Ishikawa (cell line): ENCODE measurements at regions not wholly inside any gene's neighbourhood (a gene's known extent, or its start where the extent isn't known, plus 50 kb on each side); places are given as distances from the start of the nearest gene placed in this dataset.

Source experiments
- CEBPB ChIP-seq: IDR thresholded peaks from 2 replicates; pipeline ENCODE4 v1.6.1; 2012
- CREB1 ChIP-seq: IDR thresholded peaks from 2 replicates; pipeline ENCODE4 v1.6.1; 2012; ENCODE audit warnings: low read depth
- EGR1 ChIP-seq: IDR thresholded peaks from 2 replicates; pipeline ENCODE4 v1.6.1; 2012
- EP300 ChIP-seq: IDR thresholded peaks from 2 replicates; pipeline ENCODE4 v1.6.1; 2012; ENCODE audit warnings: borderline replicate concordance
- FOXM1 ChIP-seq: IDR thresholded peaks from 2 replicates; pipeline ENCODE4 v1.6.1; 2012; ENCODE audit warnings: low read depth, borderline replicate concordance
- MAX ChIP-seq: IDR thresholded peaks from 2 replicates; pipeline ENCODE4 v1.6.1; 2012
- NFIC ChIP-seq: IDR thresholded peaks from 2 replicates; pipeline ENCODE4 v1.6.1; 2012
- RAD21 ChIP-seq: IDR thresholded peaks from 2 replicates; pipeline ENCODE4 v1.6.1; 2012; ENCODE audit warnings: low read depth
- REST ChIP-seq: IDR thresholded peaks from 2 replicates; pipeline ENCODE4 v1.6.1; 2012; ENCODE audit warnings: low read depth, mild to moderate bottlenecking
- TAF1 ChIP-seq: IDR thresholded peaks from 2 replicates; pipeline ENCODE4 v1.6.1; 2012; ENCODE audit warnings: low read depth, mild to moderate bottlenecking
- TCF12 ChIP-seq: IDR thresholded peaks from 2 replicates; pipeline ENCODE4 v1.6.1; 2012; ENCODE audit warnings: low read depth
- TEAD4 ChIP-seq: IDR thresholded peaks from 2 replicates; pipeline ENCODE4 v1.6.1; 2012
- USF1 ChIP-seq: IDR thresholded peaks from 2 replicates; pipeline ENCODE4 v1.6.1; 2012
- YY1 ChIP-seq: IDR thresholded peaks from 2 replicates; pipeline ENCODE4 v1.6.1; 2012; ENCODE audit warnings: low read depth
- ZBTB7A ChIP-seq: IDR thresholded peaks from 2 replicates; pipeline ENCODE4 v1.6.1; 2012; ENCODE audit warnings: low read depth

- TF ChIP-seq MAX (no peak), REST (no peak), USF1 (no peak), TAF1 (no peak), ZBTB7A (no peak), EGR1 (no peak), FOXM1 (no peak), RAD21 (no peak), CEBPB (no peak), CREB1 (no peak), NFIC (no peak), TCF12 (no peak), YY1 (no peak), EP300 (no peak)
Observed at GRCh38 chr2:15822151-15823044, 118.0 kb upstream of the MYCN start.

- no peak for TF ChIP-seq CEBPB
Observed at GRCh38 chr2:15823459-15824396, 116.6 kb upstream of the MYCN start.

- TF ChIP-seq ZBTB7A = no peak
- no peak for TF ChIP-seq MAX
- no peak for TF ChIP-seq TCF12
- TF ChIP-seq TEAD4 = no peak
- no peak for TF ChIP-seq REST
- TF ChIP-seq YY1 = no peak
- no peak for TF ChIP-seq USF1
- TF ChIP-seq NFIC = no peak
- no peak for TF ChIP-seq RAD21
- no peak for TF ChIP-seq EGR1
Observed at GRCh38 chr2:15825276-15825980, 114.9 kb upstream of the MYCN start.

GRCh38 chr2:15826273-15826717 lies 114.1 kb upstream of the MYCN start:
- TF ChIP-seq RAD21 = no peak
- TF ChIP-seq USF1 = no peak
- TF ChIP-seq FOXM1 = no peak
- TF ChIP-seq EP300 = no peak
- TF ChIP-seq ZBTB7A = no peak
- TF ChIP-seq TCF12 = no peak
- no peak for TF ChIP-seq REST
- no peak for TF ChIP-seq TAF1
- no peak for TF ChIP-seq CEBPB
- no peak for TF ChIP-seq CREB1
- no peak for TF ChIP-seq EGR1
- TF ChIP-seq MAX = no peak
- no peak for TF ChIP-seq NFIC
